Kidney (tissue), 13 donors: ENCODE measurements at regions not wholly inside any gene's neighbourhood (a gene's known extent, or its start where the extent isn't known, plus 50 kb on each side); places are given as distances from the start of the nearest gene placed in this dataset.
A peak's percentile ranks its signal among the peaks of the same experiment; 100 is the strongest.

ENCODE experiments used
- DNase-seq, 5 donors: peaks; one replicate each; pipeline ENCODE4 v3.0.0-alpha.2; 2013 to 2020
- FAIRE-seq: peaks from 2 replicates; lab custom pipeline; 2012; peaks lifted over from hg19 to GRCh38; lab: Jason Lieb, UNC
- H3K27ac ChIP-seq, 2 donors: one replicate each; pipeline ENCODE4 v1.7.0; 2013; ENCODE audit warnings: low read depth in 2 of 2, low read length in 2 of 2, inconsistent platforms in 1 of 2
- H3K27me3 ChIP-seq: one replicate; pipeline ENCODE4 v1.7.1; 2013; ENCODE audit warnings: low read length, inconsistent platforms; ENCODE audit not compliant: control insufficient read depth, insufficient read depth
- H3K36me3 ChIP-seq, 3 donors: one replicate each; pipeline versions ENCODE4 v1.7.0 to v1.7.1; 2013; ENCODE audit warnings: low read length in 3 of 3, control low read depth in 1 of 3, inconsistent platforms in 1 of 3; ENCODE audit not compliant: insufficient read depth in 3 of 3, control insufficient read depth in 2 of 3
- H3K4me1 ChIP-seq, 3 donors: one replicate each; pipeline versions ENCODE4 v1.7.0 to v1.7.1; 2013; ENCODE audit warnings: low read length in 3 of 3, inconsistent platforms in 1 of 3, low read depth in 1 of 3; ENCODE audit not compliant: control insufficient read depth in 2 of 3, insufficient read depth in 2 of 3
- H3K4me3 ChIP-seq, 3 donors: one replicate each; pipeline versions ENCODE4 v1.7.0 to v1.8.1; 2013; ENCODE audit warnings: low read length in 3 of 3, control low read depth in 1 of 3, inconsistent platforms in 1 of 3
- H3K9ac ChIP-seq, 3 donors: one replicate each; pipeline versions ENCODE4 v1.7.0 to v1.7.1; 2013; ENCODE audit warnings: low read length in 3 of 3, control low read depth in 1 of 3, inconsistent platforms in 1 of 3
- H3K9me3 ChIP-seq, 3 donors: one replicate each; pipeline versions ENCODE4 v1.7.0 to v1.7.1; 2013; ENCODE audit warnings: low read length in 3 of 3, control low read depth in 1 of 3, inconsistent platforms in 1 of 3; ENCODE audit not compliant: control insufficient read depth in 2 of 3, insufficient read depth in 1 of 3
- intact Hi-C: fragments of 100-400 bp; cut with DNase I; formaldehyde crosslinking; loops from one replicate; pipeline ENCODE4 v1.11.1; 2022
- TF ChIP-seq, protein P1 (sequence below): IDR thresholded peaks from 3 replicates; pipeline ENCODE4 v1.5.1; 2012; ENCODE audit warnings: mild to moderate bottlenecking, moderate library complexity, borderline replicate concordance; ENCODE audit not compliant: insufficient read depth; ENCODE audit errors: extremely low read depth
- donor health status: control.
- donor health status: control.
- donor health status: control.
- donor health status: control.
- donor health status: control.
- donor health status: DM: yes; HTN: yes; CAD: no.
- donor health status: Normal renal cell carcinoma (clear cell type).

DNA sequence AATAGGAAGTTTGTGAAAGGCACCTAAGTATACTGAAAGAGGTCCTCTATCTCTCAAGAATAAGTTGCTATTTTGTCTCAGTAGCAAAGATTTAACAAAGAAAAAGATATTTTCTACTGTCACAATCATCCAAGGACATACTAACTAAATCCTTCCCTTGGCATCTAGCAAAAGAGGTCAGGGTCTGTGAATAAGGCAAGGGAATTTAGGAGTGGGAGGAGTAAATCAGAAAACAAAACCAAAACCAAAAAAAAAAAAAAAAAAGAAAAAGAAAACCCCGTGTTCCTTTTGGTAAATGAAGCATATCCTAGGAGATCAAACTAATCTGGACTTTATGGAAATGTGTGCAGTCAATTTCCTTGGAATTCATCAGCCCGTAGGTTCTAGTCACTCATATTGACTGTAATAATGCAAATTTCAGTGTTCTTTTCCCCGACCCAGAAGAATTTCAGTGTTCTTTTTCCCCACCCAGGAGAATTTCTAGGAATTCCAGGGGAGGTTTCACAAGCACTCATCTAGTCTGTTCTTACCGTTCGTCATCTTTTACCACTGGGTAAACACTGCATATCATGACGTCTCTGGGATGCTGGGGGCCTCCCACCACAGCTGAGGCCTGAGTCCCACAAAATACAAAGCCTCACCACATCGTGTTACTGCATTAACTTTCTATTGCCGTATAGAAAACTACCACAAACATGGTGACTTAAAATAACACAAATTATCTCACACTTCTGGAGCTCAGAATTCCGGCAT, 113.8 kb upstream of the CCDC54 start:
- intact Hi-C loops = no loop called here
- FAIRE-seq (no peak), DNase-seq (peak in 2 of 5 donors; percentile 14 to 26)
- H3K9ac ChIP-seq = peak overlapping the region in 2 of 3 donors; percentile 9 to 20
- H3K4me3 ChIP-seq = peak overlapping the region in 2 of 3 donors; percentile 48 to 58
- peaks cover 0 to 2% (median 0%) of the 10 kb centered on the region in 3 donors for H3K4me1 ChIP-seq
- no peaks in the 10 kb centered on the region for H3K27me3 ChIP-seq
- TF ChIP-seq, protein P1, sequence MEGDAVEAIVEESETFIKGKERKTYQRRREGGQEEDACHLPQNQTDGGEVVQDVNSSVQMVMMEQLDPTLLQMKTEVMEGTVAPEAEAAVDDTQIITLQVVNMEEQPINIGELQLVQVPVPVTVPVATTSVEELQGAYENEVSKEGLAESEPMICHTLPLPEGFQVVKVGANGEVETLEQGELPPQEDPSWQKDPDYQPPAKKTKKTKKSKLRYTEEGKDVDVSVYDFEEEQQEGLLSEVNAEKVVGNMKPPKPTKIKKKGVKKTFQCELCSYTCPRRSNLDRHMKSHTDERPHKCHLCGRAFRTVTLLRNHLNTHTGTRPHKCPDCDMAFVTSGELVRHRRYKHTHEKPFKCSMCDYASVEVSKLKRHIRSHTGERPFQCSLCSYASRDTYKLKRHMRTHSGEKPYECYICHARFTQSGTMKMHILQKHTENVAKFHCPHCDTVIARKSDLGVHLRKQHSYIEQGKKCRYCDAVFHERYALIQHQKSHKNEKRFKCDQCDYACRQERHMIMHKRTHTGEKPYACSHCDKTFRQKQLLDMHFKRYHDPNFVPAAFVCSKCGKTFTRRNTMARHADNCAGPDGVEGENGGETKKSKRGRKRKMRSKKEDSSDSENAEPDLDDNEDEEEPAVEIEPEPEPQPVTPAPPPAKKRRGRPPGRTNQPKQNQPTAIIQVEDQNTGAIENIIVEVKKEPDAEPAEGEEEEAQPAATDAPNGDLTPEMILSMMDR = no peak
- no peaks in the 10 kb centered on the region for H3K36me3 ChIP-seq
- peak overlapping the region; percentile 18 to 36 for H3K27ac ChIP-seq
- no peaks in the 10 kb centered on the region for H3K9me3 ChIP-seq

GRCh38 chr3:107264888-107265287, 112.4 kb upstream of the CCDC54 start:
- TF ChIP-seq, protein P1 = no peak
- Histone ChIP-seq H3K36me3 (no peaks in the 10 kb centered on the region), H3K4me1 (peaks cover 0 to 2% (median 0%) of the 10 kb centered on the region in 3 donors), H3K27me3 (no peaks in the 10 kb centered on the region), H3K9me3 (no peaks in the 10 kb centered on the region), H3K9ac (no peak overlapping the region), H3K27ac (no peak overlapping the region), H3K4me3 (no peak overlapping the region)
- FAIRE-seq (no peak), DNase-seq (peak in 1 of 5 donors; percentile 4)
- intact Hi-C loops = no loop called here

GRCh38 chr3:107265526-107265925, 111.7 kb upstream of the CCDC54 start:
- no peak overlapping the region for H3K4me3 ChIP-seq
- no peak overlapping the region for H3K9ac ChIP-seq
- no peak for FAIRE-seq
- no peaks in the 10 kb centered on the region for H3K36me3 ChIP-seq
- peaks cover 0 to 2% (median 0%) of the 10 kb centered on the region in 3 donors for H3K4me1 ChIP-seq
- no peaks in the 10 kb centered on the region for H3K27me3 ChIP-seq
- intact Hi-C loops = no loop called here
- TF ChIP-seq, protein P1 = no peak
- no peak for DNase-seq
- no peaks in the 10 kb centered on the region for H3K9me3 ChIP-seq
- H3K27ac ChIP-seq = no peak overlapping the region
